ENCODE measurements at regions not wholly inside any gene's neighbourhood (a gene's known extent, or its start where the extent isn't known, plus 50 kb on each side); places are given as distances from the start of the nearest gene placed in this dataset.
A peak's percentile ranks its signal among the peaks of the same experiment; 100 is the strongest.
"Not testable (repeated sequence)": the region's sequence is repeated elsewhere in the genome, so short reads cannot be mapped to it uniquely, and the experiment has no call there.

- CTCF ChIA-PET = interaction anchor here (0.6 to 1.2 kb wide), 2 partner anchors 10 to 153 kb away, joined by 5 read pairs; no protein-coding TSS in a partner anchor
- H3K4me1 ChIP-seq (ENCODE audit: control insufficient read depth, insufficient read depth, low read length) = no peaks in the 10 kb centered on the region
- POLR2A ChIA-PET = no interaction called here
- no peak overlapping the region for H3K27ac ChIP-seq (ENCODE audit: extremely low read depth, low read depth, low read length)
- TF ChIP-seq, protein P1, sequence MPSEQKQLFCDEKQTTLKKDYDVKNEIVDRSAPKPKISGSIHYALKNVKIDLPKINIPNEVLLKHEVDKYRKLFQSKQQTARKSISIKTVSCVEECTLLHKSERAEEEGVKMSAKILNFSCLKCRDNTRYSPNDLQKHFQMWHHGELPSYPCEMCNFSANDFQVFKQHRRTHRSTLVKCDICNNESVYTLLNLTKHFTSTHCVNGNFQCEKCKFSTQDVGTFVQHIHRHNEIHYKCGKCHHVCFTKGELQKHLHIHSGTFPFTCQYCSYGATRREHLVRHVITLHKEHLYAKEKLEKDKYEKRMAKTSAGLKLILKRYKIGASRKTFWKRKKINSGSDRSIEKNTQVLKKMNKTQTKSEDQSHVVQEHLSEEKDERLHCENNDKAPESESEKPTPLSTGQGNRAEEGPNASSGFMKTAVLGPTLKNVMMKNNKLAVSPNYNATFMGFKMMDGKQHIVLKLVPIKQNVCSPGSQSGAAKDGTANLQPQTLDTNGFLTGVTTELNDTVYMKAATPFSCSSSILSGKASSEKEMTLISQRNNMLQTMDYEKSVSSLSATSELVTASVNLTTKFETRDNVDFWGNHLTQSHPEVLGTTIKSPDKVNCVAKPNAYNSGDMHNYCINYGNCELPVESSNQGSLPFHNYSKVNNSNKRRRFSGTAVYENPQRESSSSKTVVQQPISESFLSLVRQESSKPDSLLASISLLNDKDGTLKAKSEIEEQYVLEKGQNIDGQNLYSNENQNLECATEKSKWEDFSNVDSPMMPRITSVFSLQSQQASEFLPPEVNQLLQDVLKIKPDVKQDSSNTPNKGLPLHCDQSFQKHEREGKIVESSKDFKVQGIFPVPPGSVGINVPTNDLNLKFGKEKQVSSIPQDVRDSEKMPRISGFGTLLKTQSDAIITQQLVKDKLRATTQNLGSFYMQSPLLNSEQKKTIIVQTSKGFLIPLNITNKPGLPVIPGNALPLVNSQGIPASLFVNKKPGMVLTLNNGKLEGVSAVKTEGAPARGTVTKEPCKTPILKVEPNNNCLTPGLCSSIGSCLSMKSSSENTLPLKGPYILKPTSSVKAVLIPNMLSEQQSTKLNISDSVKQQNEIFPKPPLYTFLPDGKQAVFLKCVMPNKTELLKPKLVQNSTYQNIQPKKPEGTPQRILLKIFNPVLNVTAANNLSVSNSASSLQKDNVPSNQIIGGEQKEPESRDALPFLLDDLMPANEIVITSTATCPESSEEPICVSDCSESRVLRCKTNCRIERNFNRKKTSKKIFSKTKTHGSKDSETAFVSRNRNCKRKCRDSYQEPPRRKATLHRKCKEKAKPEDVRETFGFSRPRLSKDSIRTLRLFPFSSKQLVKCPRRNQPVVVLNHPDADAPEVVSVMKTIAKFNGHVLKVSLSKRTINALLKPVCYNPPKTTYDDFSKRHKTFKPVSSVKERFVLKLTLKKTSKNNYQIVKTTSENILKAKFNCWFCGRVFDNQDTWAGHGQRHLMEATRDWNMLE (tag by site-specific recombination; conservative IDR thresholded peaks at IDR 0.05; ENCODE audit: low read depth) = no peak
- TF ChIP-seq, protein P2, sequence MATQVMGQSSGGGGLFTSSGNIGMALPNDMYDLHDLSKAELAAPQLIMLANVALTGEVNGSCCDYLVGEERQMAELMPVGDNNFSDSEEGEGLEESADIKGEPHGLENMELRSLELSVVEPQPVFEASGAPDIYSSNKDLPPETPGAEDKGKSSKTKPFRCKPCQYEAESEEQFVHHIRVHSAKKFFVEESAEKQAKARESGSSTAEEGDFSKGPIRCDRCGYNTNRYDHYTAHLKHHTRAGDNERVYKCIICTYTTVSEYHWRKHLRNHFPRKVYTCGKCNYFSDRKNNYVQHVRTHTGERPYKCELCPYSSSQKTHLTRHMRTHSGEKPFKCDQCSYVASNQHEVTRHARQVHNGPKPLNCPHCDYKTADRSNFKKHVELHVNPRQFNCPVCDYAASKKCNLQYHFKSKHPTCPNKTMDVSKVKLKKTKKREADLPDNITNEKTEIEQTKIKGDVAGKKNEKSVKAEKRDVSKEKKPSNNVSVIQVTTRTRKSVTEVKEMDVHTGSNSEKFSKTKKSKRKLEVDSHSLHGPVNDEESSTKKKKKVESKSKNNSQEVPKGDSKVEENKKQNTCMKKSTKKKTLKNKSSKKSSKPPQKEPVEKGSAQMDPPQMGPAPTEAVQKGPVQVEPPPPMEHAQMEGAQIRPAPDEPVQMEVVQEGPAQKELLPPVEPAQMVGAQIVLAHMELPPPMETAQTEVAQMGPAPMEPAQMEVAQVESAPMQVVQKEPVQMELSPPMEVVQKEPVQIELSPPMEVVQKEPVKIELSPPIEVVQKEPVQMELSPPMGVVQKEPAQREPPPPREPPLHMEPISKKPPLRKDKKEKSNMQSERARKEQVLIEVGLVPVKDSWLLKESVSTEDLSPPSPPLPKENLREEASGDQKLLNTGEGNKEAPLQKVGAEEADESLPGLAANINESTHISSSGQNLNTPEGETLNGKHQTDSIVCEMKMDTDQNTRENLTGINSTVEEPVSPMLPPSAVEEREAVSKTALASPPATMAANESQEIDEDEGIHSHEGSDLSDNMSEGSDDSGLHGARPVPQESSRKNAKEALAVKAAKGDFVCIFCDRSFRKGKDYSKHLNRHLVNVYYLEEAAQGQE (tag by site-specific recombination; IDR thresholded peaks at IDR 0.05) = peak; percentile 85
- no peak for TF ChIP-seq ZNF776 (tag by site-specific recombination; IDR thresholded peaks at IDR 0.05; ENCODE audit: borderline replicate concordance)
- TF ChIP-seq ZNF785 (tag by site-specific recombination; IDR thresholded peaks at IDR 0.05) = no peak
- TF ChIP-seq ZNF530 (tag by site-specific recombination; IDR thresholded peaks at IDR 0.05; ENCODE audit: low read depth) = no peak
- TF ChIP-seq ZNF280C (tag by site-specific recombination; IDR thresholded peaks at IDR 0.05) = no peak
- H3K4me3 ChIP-seq (ENCODE audit: low read depth, low read length) = no peak overlapping the region
- H3K9me3 ChIP-seq (ENCODE audit: control insufficient read depth, insufficient read depth, low read depth, low read length) = no peaks in the 10 kb centered on the region
- H3K36me3 ChIP-seq (ENCODE audit: control insufficient read depth in 2 of 2, insufficient read depth in 1 of 2, low read length in 2 of 2) = no peaks in the 10 kb centered on the region
Observed at GRCh38 chr20:12847872-12848271, 160.9 kb upstream of the SPTLC3 start.

DNA sequence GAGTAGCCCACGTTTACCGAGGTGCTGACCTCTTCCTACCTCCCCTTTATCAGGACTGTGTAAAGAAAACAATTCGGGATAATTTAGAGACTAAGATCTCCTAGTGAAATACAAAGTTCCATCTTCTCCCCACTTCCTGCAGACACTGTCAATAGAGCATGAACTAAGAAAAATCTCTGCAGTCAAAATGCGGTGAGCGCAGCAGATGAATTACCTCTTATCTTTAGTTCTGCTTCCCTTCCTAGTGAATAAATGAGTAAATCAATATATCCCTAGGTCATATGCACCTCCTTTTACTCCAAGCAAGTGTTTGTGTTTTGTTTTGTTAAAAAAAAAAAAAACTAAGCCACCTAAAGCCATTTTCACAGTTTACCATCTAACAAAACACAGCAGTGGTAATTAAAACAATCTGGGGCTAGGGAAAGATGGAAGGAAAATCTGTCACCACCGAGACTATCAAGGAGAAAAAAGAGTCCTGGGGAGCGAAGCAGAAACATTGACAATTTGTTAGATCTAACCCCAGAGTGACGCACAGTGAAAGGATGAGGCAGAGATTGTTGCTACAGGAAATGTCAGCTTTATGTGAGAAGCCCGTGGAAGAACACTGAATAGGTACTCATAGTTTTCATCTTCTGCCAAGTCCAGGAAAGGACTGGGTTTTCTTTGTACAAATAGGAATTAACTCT lies 159.4 kb upstream of the SPTLC3 start:
- TF ChIP-seq ZNF211 (tag by site-specific recombination; IDR thresholded peaks at IDR 0.05; ENCODE audit: low read depth) = no peak
- no peak for TF ChIP-seq ZNF157 (tag by site-specific recombination; IDR thresholded peaks at IDR 0.05)
- TF ChIP-seq SP3 (tag by site-specific recombination; IDR thresholded peaks at IDR 0.05) = no peak
- no peak for TF ChIP-seq ZNF146 (tag by site-specific recombination; IDR thresholded peaks at IDR 0.05)
- TF ChIP-seq ZNF560 (tag by site-specific recombination; IDR thresholded peaks at IDR 0.05; ENCODE audit: borderline replicate concordance) = no peak
- TF ChIP-seq INSM2 (tag by site-specific recombination; IDR thresholded peaks at IDR 0.05) = no peak
- no peak for TF ChIP-seq KLF8 (tag by site-specific recombination; IDR thresholded peaks at IDR 0.05)
- no peak for TF ChIP-seq ZNF341 (tag by site-specific recombination; IDR thresholded peaks at IDR 0.05; ENCODE audit: low read depth)
- CTCF ChIA-PET = no interaction called here
- H3K36me3 ChIP-seq (ENCODE audit: control insufficient read depth in 2 of 2, insufficient read depth in 1 of 2, low read length in 2 of 2) = no peaks in the 10 kb centered on the region
- POLR2A ChIA-PET = no interaction called here
- no peak overlapping the region for H3K27ac ChIP-seq (ENCODE audit: extremely low read depth, low read depth, low read length)
- H3K4me3 ChIP-seq (ENCODE audit: low read depth, low read length) = no peak overlapping the region
- H3K9me3 ChIP-seq (ENCODE audit: control insufficient read depth, insufficient read depth, low read depth, low read length) = no peaks in the 10 kb centered on the region
- H3K4me1 ChIP-seq (ENCODE audit: control insufficient read depth, insufficient read depth, low read length) = no peaks in the 10 kb centered on the region

DNA sequence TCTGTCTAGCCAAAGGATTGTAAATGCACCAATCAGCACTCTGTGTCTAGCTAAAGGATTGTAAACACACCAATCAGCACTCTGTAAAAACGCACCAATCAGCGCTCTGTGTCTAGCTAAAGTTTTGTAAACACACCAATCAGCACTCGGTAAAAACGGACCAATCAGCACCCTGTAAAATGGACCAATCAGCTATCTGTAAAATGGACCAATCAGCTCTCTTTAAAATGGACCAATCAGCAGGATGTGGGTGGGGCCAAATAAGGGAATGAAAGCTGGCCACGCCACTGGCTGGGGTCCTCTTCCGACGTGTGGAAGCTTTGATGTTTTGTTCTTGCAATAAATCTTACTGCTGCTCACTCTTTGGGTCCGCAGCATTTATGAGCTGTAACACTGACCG lies 151.1 kb upstream of the SPTLC3 start:
- POLR2A ChIA-PET; CTCF ChIA-PET; H3K4me1 ChIP-seq (ENCODE audit: control insufficient read depth, insufficient read depth, low read length); H3K9me3 ChIP-seq (ENCODE audit: control insufficient read depth, insufficient read depth, low read depth, low read length); H3K27ac ChIP-seq (ENCODE audit: extremely low read depth, low read depth, low read length); H3K4me3 ChIP-seq (ENCODE audit: low read depth, low read length); H3K36me3 ChIP-seq (ENCODE audit: control insufficient read depth in 2 of 2, insufficient read depth in 1 of 2, low read length in 2 of 2): not testable (repeated sequence)
